ENCODE measurements at regions not wholly inside any gene's neighbourhood (a gene's known extent, or its start where the extent isn't known, plus 50 kb on each side); places are given as distances from the start of the nearest gene placed in this dataset.

DNA sequence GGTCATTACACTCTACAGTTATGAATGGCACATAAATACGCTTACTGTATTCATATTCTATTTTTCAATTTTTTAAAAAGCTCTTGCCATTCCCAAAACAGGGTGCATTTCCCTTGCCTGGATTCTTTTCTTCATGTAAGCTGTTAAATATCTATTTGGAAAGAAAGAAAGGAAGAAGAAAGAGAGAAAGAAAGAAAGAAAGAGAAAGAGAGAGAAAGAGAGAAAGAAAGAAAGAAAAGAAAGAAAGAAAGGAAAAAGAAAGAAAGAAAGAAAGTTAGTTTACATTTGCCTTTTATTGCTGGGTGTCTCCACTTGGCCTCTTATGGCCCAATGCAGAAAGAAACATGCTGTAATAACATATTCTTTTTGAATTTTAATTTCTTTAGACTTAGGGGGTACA, 165.9 kb upstream of the ATXN1 start:
- no peaks in the 10 kb centered on the region for H3K27me3 ChIP-seq
- intact Hi-C loops (cut with DNase I; ENCODE audit: low total_unique reads): no loop called here
- no peak overlapping the region for H3K4me3 ChIP-seq
- TF ChIP-seq, protein P1, sequence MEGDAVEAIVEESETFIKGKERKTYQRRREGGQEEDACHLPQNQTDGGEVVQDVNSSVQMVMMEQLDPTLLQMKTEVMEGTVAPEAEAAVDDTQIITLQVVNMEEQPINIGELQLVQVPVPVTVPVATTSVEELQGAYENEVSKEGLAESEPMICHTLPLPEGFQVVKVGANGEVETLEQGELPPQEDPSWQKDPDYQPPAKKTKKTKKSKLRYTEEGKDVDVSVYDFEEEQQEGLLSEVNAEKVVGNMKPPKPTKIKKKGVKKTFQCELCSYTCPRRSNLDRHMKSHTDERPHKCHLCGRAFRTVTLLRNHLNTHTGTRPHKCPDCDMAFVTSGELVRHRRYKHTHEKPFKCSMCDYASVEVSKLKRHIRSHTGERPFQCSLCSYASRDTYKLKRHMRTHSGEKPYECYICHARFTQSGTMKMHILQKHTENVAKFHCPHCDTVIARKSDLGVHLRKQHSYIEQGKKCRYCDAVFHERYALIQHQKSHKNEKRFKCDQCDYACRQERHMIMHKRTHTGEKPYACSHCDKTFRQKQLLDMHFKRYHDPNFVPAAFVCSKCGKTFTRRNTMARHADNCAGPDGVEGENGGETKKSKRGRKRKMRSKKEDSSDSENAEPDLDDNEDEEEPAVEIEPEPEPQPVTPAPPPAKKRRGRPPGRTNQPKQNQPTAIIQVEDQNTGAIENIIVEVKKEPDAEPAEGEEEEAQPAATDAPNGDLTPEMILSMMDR (IDR thresholded peaks at IDR 0.05): no peak
- H3K36me3 ChIP-seq: no peaks in the 10 kb centered on the region
- no peak overlapping the region for H3K27ac ChIP-seq
- H3K9me3 ChIP-seq: no peaks in the 10 kb centered on the region
- no peaks in the 10 kb centered on the region for H3K4me1 ChIP-seq
- no peak for DNase-seq

- Histone ChIP-seq H3K4me3 (no peak overlapping the region), H3K27ac (no peak overlapping the region), H3K36me3 (no peaks in the 10 kb centered on the region), H3K4me1 (no peaks in the 10 kb centered on the region), H3K9me3 (no peaks in the 10 kb centered on the region), H3K27me3 (no peaks in the 10 kb centered on the region)
- no peak for DNase-seq
- intact Hi-C loops (cut with DNase I; ENCODE audit: low total_unique reads): no loop called here
- TF ChIP-seq, protein P1 (IDR thresholded peaks at IDR 0.05): no peak
Measured at GRCh38 chr6:16925461-16925860, 164.2 kb upstream of the ATXN1 start.

GRCh38 chr6:16922282-16922681, 161.0 kb upstream of the ATXN1 start:
- H3K27ac ChIP-seq: no peak overlapping the region
- no peaks in the 10 kb centered on the region for H3K36me3 ChIP-seq
- no peak overlapping the region for H3K4me3 ChIP-seq
- no peaks in the 10 kb centered on the region for H3K27me3 ChIP-seq
- no peaks in the 10 kb centered on the region for H3K9me3 ChIP-seq
- intact Hi-C loops (cut with DNase I; ENCODE audit: low total_unique reads): no loop called here
- H3K4me1 ChIP-seq: no peaks in the 10 kb centered on the region
- no peak for DNase-seq
- TF ChIP-seq, protein P1 (IDR thresholded peaks at IDR 0.05): no peak

DNA sequence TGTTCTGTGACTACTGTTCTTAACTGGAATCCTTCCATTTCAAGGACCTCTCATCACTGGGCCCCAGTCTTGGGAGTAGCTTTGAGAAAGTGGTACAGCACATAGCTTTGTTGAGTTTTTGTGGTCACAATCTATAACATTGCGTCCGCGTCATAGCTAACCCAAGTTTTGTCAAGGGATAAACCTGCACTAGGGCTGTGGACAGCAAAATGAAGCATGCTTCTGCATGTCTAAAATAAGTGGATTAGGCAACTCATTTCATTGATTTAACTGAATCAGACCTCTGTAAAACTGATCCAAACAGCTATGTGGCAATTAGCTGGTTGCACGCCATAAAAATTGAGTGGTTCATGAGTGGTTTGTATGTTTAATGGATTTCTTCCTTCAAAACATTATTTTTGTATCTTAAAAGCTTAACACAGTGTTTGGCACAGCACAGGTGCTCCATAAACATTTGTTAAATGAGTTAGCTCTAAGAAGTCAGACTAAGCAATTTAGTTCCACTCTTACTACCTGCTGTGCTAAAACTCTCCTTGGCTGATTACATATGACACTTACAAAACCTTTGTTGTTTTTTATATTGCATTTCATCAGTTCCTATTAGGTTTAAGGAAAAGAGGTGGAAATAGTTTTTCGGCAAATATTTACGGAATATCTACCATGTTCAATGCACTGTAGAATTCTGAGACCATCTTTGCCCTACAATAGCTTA, 160.3 kb upstream of the ATXN1 start:
- Histone ChIP-seq H3K27ac (no peak overlapping the region), H3K4me3 (no peak overlapping the region), H3K36me3 (no peaks in the 10 kb centered on the region), H3K4me1 (no peaks in the 10 kb centered on the region), H3K27me3 (no peaks in the 10 kb centered on the region), H3K9me3 (no peaks in the 10 kb centered on the region)
- DNase-seq: no peak
- TF ChIP-seq, protein P1 (IDR thresholded peaks at IDR 0.05): no peak
- intact Hi-C loops (cut with DNase I; ENCODE audit: low total_unique reads): no loop called here

DNA sequence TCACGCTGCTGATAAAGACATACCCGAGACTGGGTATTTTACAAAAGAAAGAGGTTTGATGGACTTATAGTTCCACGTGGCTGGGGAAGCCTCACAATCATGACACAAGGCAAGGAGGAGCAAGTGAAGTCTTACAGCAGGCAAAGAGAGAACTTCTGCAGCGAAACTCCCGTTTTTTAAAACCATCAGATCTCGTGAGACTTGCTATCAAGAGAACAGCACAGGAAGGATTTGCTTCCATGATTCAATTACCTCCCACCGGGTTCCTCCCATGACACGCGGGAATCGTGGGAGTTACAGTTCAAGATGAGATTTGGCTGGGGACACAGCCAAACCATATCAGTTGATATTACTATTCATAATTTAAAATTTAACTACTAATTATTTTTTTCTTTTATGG, 157.3 kb upstream of the ATXN1 start:
- Histone ChIP-seq H3K4me1 (no peaks in the 10 kb centered on the region), H3K27ac (no peak overlapping the region), H3K36me3 (no peaks in the 10 kb centered on the region), H3K27me3 (no peaks in the 10 kb centered on the region), H3K4me3 (no peak overlapping the region), H3K9me3 (peaks cover 0 to 8% (median 6%) of the 10 kb centered on the region in 3 donors)
- intact Hi-C loops (cut with DNase I; ENCODE audit: low total_unique reads): no loop called here
- TF ChIP-seq, protein P1 (IDR thresholded peaks at IDR 0.05): no peak
- DNase-seq: no peak

GRCh38 chr6:16914184-16914583, 152.9 kb upstream of the ATXN1 start:
- no peak for DNase-seq
- intact Hi-C loops (cut with DNase I; ENCODE audit: low total_unique reads): no loop called here
- Histone ChIP-seq H3K9me3 (peaks cover 0 to 20% (median 13%) of the 10 kb centered on the region in 3 donors), H3K27me3 (no peaks in the 10 kb centered on the region), H3K36me3 (no peaks in the 10 kb centered on the region), H3K4me1 (no peaks in the 10 kb centered on the region), H3K27ac (no peak overlapping the region), H3K4me3 (no peak overlapping the region)
- TF ChIP-seq, protein P1 (IDR thresholded peaks at IDR 0.05): no peak
